ENCODE measurements at regions not wholly inside any gene's neighbourhood (a gene's known extent, or its start where the extent isn't known, plus 50 kb on each side); places are given as distances from the start of the nearest gene placed in this dataset.

DNA sequence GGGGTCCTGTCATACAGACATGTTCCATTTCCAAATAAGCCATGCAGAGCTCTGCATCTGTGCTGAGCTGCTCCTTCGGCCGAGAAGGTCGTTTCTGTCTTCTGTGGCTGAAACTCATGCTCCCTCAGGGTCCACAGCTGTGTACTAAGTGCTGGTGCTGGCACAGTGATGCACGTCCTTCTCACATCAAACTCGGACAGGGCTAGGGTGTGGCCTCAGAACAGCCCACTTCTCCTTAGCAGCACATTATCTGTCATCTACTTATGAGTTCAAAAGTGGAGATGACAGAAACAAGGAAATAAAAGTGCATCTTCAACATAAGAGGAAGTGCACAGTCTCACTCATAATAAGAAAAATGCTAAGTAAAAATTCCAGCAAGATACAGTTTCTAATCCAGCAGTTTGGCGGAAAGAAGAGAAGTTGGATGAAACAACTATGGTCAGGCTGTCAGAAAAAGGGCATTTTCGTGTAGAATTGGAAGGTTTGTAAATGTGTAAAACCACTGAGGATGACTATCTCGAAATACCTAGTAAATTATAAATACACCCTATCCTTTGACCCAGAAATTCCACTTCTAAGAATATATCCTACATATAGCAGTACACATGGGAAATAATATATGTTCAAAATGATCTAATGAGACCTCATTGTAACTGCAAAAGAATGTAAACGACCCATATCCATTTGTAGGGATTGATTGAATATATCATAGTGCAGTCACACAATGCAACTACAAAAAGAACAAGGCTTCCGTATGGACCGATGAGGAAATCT lies 53.7 kb upstream of the APCDD1 start:
- no peaks in the 10 kb centered on the region for H3K79me2 ChIP-seq (ENCODE audit: control insufficient read depth, low read length)
- peaks cover 9% of the 10 kb centered on the region; the same call in 1 of the 2 replicates for H3K27me3 ChIP-seq (ENCODE audit: control insufficient read depth, low read length)
- no peaks in the 10 kb centered on the region for H3K9me2 ChIP-seq (replicated peaks; ENCODE audit: control insufficient read depth, low read length)
- no peaks in the 10 kb centered on the region for H3F3A ChIP-seq (ENCODE audit: control insufficient read depth, insufficient read depth)
- H4K20me1 ChIP-seq (ENCODE audit: control insufficient read depth, insufficient read depth, low read depth, low read length) = no peaks in the 10 kb centered on the region
- H3K4me3 ChIP-seq (ENCODE audit: low read length) = no peak overlapping the region
- no peak overlapping the region for H3K4me2 ChIP-seq (ENCODE audit: low read length)
- no peaks in the 10 kb centered on the region for H3K4me1 ChIP-seq (ENCODE audit: control insufficient read depth, low read length)
- H3K27ac ChIP-seq (ENCODE audit: low read depth, low read length) = no peak overlapping the region
- no peaks in the 10 kb centered on the region for H3K36me3 ChIP-seq (ENCODE audit: control insufficient read depth, low read length)
- H3K9me3 ChIP-seq (ENCODE audit: control insufficient read depth, insufficient read depth, low read length) = no peaks in the 10 kb centered on the region
- TF ChIP-seq EZH2phosphoT487 (IDR thresholded peaks at IDR 0.05; ENCODE audit: borderline replicate concordance, low read length) (no peak), CTCF (IDR thresholded peaks at IDR 0.05; ENCODE audit: low read depth, low read length, poor library complexity, severe bottlenecking) (no peak)

DNA sequence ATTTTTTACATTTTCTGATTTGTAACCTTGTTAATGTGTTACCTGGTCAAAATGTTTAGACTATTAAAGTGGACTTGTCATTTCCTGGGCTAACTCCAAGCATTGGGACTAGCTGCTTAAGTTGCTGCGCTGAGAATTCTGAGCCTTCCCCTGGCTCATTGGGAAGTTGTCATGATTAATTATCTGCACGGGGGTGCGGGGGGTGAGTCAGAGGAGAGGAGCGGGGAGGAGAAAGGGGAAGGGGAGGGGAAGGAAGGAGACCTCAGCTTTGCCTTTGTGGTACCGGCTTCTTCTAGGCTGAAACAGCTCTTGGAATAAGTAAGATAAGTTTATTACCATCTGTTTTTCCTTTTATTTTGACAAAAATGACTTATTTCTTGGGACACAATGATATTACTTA lies 52.9 kb upstream of the APCDD1 start:
- H4K20me1 ChIP-seq (ENCODE audit: control insufficient read depth, insufficient read depth, low read depth, low read length) = no peaks in the 10 kb centered on the region
- no peaks in the 10 kb centered on the region for H3F3A ChIP-seq (ENCODE audit: control insufficient read depth, insufficient read depth)
- no peak overlapping the region for H3K4me3 ChIP-seq (ENCODE audit: low read length)
- H3K9me2 ChIP-seq (replicated peaks; ENCODE audit: control insufficient read depth, low read length) = no peaks in the 10 kb centered on the region
- H3K36me3 ChIP-seq (ENCODE audit: control insufficient read depth, low read length) = no peaks in the 10 kb centered on the region
- H3K79me2 ChIP-seq (ENCODE audit: control insufficient read depth, low read length) = no peaks in the 10 kb centered on the region
- no peaks in the 10 kb centered on the region for H3K9me3 ChIP-seq (ENCODE audit: control insufficient read depth, insufficient read depth, low read length)
- TF ChIP-seq CTCF (IDR thresholded peaks at IDR 0.05; ENCODE audit: low read depth, low read length, poor library complexity, severe bottlenecking) (no peak), EZH2phosphoT487 (IDR thresholded peaks at IDR 0.05; ENCODE audit: borderline replicate concordance, low read length) (no peak)
- peaks cover 9% of the 10 kb centered on the region; the same call in 1 of the 2 replicates for H3K27me3 ChIP-seq (ENCODE audit: control insufficient read depth, low read length)
- H3K4me2 ChIP-seq (ENCODE audit: low read length) = no peak overlapping the region
- H3K4me1 ChIP-seq (ENCODE audit: control insufficient read depth, low read length) = no peaks in the 10 kb centered on the region
- no peak overlapping the region for H3K27ac ChIP-seq (ENCODE audit: low read depth, low read length)

- no peaks in the 10 kb centered on the region for H3K79me2 ChIP-seq (ENCODE audit: control insufficient read depth, low read length)
- H3K4me3 ChIP-seq (ENCODE audit: low read length) = no peak overlapping the region
- no peaks in the 10 kb centered on the region for H3K36me3 ChIP-seq (ENCODE audit: control insufficient read depth, low read length)
- H3K9me3 ChIP-seq (ENCODE audit: control insufficient read depth, insufficient read depth, low read length) = no peaks in the 10 kb centered on the region
- no peak overlapping the region for H3K27ac ChIP-seq (ENCODE audit: low read depth, low read length)
- H3K4me1 ChIP-seq (ENCODE audit: control insufficient read depth, low read length) = no peaks in the 10 kb centered on the region
- no peak for TF ChIP-seq CTCF (IDR thresholded peaks at IDR 0.05; ENCODE audit: low read depth, low read length, poor library complexity, severe bottlenecking)
- no peak for TF ChIP-seq EZH2phosphoT487 (IDR thresholded peaks at IDR 0.05; ENCODE audit: borderline replicate concordance, low read length)
- no peaks in the 10 kb centered on the region for H4K20me1 ChIP-seq (ENCODE audit: control insufficient read depth, insufficient read depth, low read depth, low read length)
- H3K9me2 ChIP-seq (replicated peaks; ENCODE audit: control insufficient read depth, low read length) = no peaks in the 10 kb centered on the region
- H3F3A ChIP-seq (ENCODE audit: control insufficient read depth, insufficient read depth) = no peaks in the 10 kb centered on the region
- no peak overlapping the region for H3K4me2 ChIP-seq (ENCODE audit: low read length)
- H3K27me3 ChIP-seq (ENCODE audit: control insufficient read depth, low read length) = peaks cover 9% of the 10 kb centered on the region; the same call in 1 of the 2 replicates
Observed at GRCh38 chr18:10401930-10402329, 52.5 kb upstream of the APCDD1 start.
